A673 (cell line): ENCODE measurements at regions not wholly inside any gene's neighbourhood (a gene's known extent, or its start where the extent isn't known, plus 50 kb on each side); places are given as distances from the start of the nearest gene placed in this dataset.

ENCODE experiments used
- EZH2 ChIP-seq: fragments of 200-600 bp; sonication (generic); IDR thresholded peaks from 2 replicates; pipeline ENCODE4 v1.6.1; 2017; ENCODE audit warnings: borderline replicate concordance, low read depth, mild to moderate bottlenecking, mixed read lengths, antibody characterized with exemption, low read length; ENCODE audit not compliant: poor library complexity, severe bottlenecking
- TF ChIP-seq, protein P1 (sequence below): fragments of 300-800, 200-600 bp; sonication (generic); conservative IDR thresholded peaks from 2 replicates; pipeline ENCODE4 v1.5.1; 2017; ENCODE audit warnings: low read depth, mild to moderate bottlenecking, antibody characterized with exemption, low read length, moderate library complexity, mixed read lengths

DNA sequence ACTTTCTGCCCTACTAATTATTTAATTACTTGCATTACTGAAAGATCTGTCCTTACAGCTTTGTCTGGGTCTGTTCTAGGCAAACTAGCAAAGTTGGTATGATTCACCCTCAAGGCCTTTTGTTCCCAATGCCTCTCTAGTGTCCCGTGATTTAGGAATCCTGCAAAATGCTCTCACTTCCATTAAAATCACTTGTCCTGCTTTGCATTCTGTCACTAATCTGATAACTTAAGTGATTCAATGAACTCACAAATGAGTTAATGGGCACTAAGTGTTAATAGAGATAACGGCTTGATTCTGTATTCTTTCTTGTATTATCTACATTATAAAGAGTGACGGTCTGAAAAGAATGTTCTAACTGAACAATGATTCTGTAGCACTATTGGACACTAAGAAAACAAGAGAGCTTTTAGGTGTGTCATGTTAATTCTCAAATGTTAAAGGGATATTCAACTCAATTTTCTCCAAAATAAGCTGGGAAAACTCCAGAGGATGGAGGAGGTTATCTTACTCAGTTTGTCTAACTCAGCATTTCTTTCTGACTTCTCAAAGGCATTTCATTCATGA lies 697.3 kb downstream of the CETN3 start:
- TF ChIP-seq, protein P1, sequence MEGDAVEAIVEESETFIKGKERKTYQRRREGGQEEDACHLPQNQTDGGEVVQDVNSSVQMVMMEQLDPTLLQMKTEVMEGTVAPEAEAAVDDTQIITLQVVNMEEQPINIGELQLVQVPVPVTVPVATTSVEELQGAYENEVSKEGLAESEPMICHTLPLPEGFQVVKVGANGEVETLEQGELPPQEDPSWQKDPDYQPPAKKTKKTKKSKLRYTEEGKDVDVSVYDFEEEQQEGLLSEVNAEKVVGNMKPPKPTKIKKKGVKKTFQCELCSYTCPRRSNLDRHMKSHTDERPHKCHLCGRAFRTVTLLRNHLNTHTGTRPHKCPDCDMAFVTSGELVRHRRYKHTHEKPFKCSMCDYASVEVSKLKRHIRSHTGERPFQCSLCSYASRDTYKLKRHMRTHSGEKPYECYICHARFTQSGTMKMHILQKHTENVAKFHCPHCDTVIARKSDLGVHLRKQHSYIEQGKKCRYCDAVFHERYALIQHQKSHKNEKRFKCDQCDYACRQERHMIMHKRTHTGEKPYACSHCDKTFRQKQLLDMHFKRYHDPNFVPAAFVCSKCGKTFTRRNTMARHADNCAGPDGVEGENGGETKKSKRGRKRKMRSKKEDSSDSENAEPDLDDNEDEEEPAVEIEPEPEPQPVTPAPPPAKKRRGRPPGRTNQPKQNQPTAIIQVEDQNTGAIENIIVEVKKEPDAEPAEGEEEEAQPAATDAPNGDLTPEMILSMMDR = no peak
- TF ChIP-seq EZH2 = no peak
